K562 (cell line): ENCODE measurements at regions not wholly inside any gene's neighbourhood (a gene's known extent, or its start where the extent isn't known, plus 50 kb on each side); places are given as distances from the start of the nearest gene placed in this dataset.

Source experiments
- ATAC-seq: fragments of 200-7000 bp; cut with Tn5 transposase; 3 replicates; pipeline ENCODE4 v1.9.1; 2020; ENCODE audit warnings: moderate library complexity
- BruUV-seq: library from RNA; stranded (reverse); fragments of 400-500 nt; replicated peaks from 2 replicates; lab custom pipeline; 2021; lab: Mats Ljungman, UMichigan
- CTCF ChIA-PET: fragments of 300-600 bp; formaldehyde crosslinking; extraction: SDS; loops from one replicate; lab custom pipeline; 2021; ENCODE audit warnings: low intra/inter-chr PET ratio; lab: Yijun Ruan, JAX
- POLR2A ChIA-PET: fragments of 300-600, 350-650 bp; sonication (Branson Sonifier 250); formaldehyde crosslinking; extraction: SDS; loops from one replicate; lab custom pipeline; 2021; ENCODE audit warnings: antibody characterized with exemption, inconsistent platforms; lab: Yijun Ruan, JAX
- DNase-seq, 4 experiments: peaks; one replicate each; pipeline versions ENCODE4 v3.0.0 to v3.0.0-alpha.2; 2011 to 2018; ENCODE audit warnings: low spot score in 3 of 4, mixed read lengths in 3 of 4; ENCODE audit errors: extremely low read depth in 1 of 4
- FAIRE-seq: peaks from 2 replicates; lab custom pipeline; 2011; peaks lifted over from hg19 to GRCh38; lab: Jason Lieb, UNC
- H2AFZ ChIP-seq: 2 replicates; pipeline ENCODE4 v1.6.0; 2011; ENCODE audit warnings: low read depth, low read length, control low read depth, inconsistent platforms
- H3K27ac ChIP-seq: fragments of 200-600 bp; 3 replicates; pipeline ENCODE4 v1.8.0; 2011; ENCODE audit warnings: low read depth, mild to moderate bottlenecking, control low read depth, inconsistent platforms, low read length, moderate library complexity, mixed read lengths; ENCODE audit errors: extremely low read depth
- H3K27me3 ChIP-seq, 2 experiments: fragments of 300-600 bp in 1 of 2; 2 replicates in 1 of 2; 3 replicates in 1 of 2; pipeline versions ENCODE4 v1.6.0 to v1.8.0; 2011; ENCODE audit warnings: inconsistent platforms in 2 of 2, low read length in 2 of 2, mild to moderate bottlenecking in 1 of 2, mixed read lengths in 1 of 2, moderate library complexity in 1 of 2; ENCODE audit not compliant: control insufficient read depth in 2 of 2, insufficient read depth in 2 of 2
- H3K36me3 ChIP-seq: fragments of 300-600 bp; 3 replicates; pipeline ENCODE4 v1.8.0; 2011; ENCODE audit warnings: mild to moderate bottlenecking, low read length, inconsistent platforms; ENCODE audit not compliant: control insufficient read depth, insufficient read depth
- H3K4me1 ChIP-seq, 2 experiments: fragments of 200-600 bp in 1 of 2; replicated peaks in 1 of 2; 2 replicates in 1 of 2; 3 replicates in 1 of 2; pipeline versions ENCODE4 v1.5.1 to v1.8.0; 2011; ENCODE audit warnings: inconsistent platforms in 2 of 2, low read length in 2 of 2, mild to moderate bottlenecking in 1 of 2, mixed read lengths in 1 of 2, moderate library complexity in 1 of 2; ENCODE audit not compliant: control insufficient read depth in 2 of 2, insufficient read depth in 2 of 2
- H3K4me2 ChIP-seq: 2 replicates; pipeline ENCODE4 v1.6.1; 2011; ENCODE audit warnings: low read length, control low read depth, inconsistent platforms, mixed read lengths; ENCODE audit not compliant: insufficient read depth
- H3K4me3 ChIP-seq: fragments of 200-600 bp; sonication (generic), shearing (Covaris generic); 2 replicates; pipeline ENCODE4 v1.5.1; 2016; ENCODE audit warnings: control low read depth, inconsistent platforms
- H3K79me2 ChIP-seq: fragments of 200-600 bp; 3 replicates; pipeline ENCODE4 v1.8.0; 2011; ENCODE audit warnings: low read length, inconsistent platforms; ENCODE audit not compliant: control insufficient read depth, insufficient read depth
- H3K9ac ChIP-seq, 2 experiments: 2 replicates each; pipeline versions ENCODE4 v1.6.0 to v1.6.1; 2011; ENCODE audit warnings: low read depth in 2 of 2, low read length in 2 of 2, control low read depth in 1 of 2, inconsistent platforms in 1 of 2, mild to moderate bottlenecking in 1 of 2, mixed read lengths in 1 of 2; ENCODE audit not compliant: insufficient read depth in 1 of 2
- H3K9me1 ChIP-seq: one replicate; pipeline ENCODE4 v1.6.0; 2011; ENCODE audit warnings: inconsistent platforms, mild to moderate bottlenecking, low read length, moderate library complexity; ENCODE audit not compliant: control insufficient read depth, insufficient read depth
- H3K9me3 ChIP-seq: replicated peaks from 2 replicates; pipeline ENCODE4 v1.5.1; 2011; ENCODE audit warnings: low read depth, low read length, inconsistent platforms; ENCODE audit not compliant: control insufficient read depth, insufficient read depth
- H4K20me1 ChIP-seq: replicated peaks from 2 replicates; pipeline ENCODE4 v1.6.1; 2011; ENCODE audit warnings: low read length, inconsistent platforms, mixed read lengths; ENCODE audit not compliant: control insufficient read depth, insufficient read depth
- ATF7 ChIP-seq: fragments of 450-650 bp; IDR thresholded peaks from 2 replicates; pipeline ENCODE4 v1.7.1; 2014; ENCODE audit warnings: mild to moderate bottlenecking, moderate library complexity
- BCLAF1 ChIP-seq, 2 experiments: fragments of 450-650 bp in 1 of 2; IDR thresholded peaks; 2 replicates each; pipeline ENCODE4 v1.6.1; 2011 to 2017; ENCODE audit warnings: low read depth in 2 of 2, antibody characterized with exemption in 1 of 2, borderline replicate concordance in 1 of 2, low read length in 1 of 2, mild to moderate bottlenecking in 1 of 2, mixed read lengths in 1 of 2; ENCODE audit not compliant: control insufficient read depth in 1 of 2
- DACH1 ChIP-seq: fragments of 450-650 bp; IDR thresholded peaks from 2 replicates; pipeline ENCODE4 v1.6.1; 2018; ENCODE audit not compliant: partially characterized antibody
- GABPB1 ChIP-seq: sonication (generic); formaldehyde crosslinking; IDR thresholded peaks from 2 replicates; pipeline ENCODE4 v1.8.0; 2022; ENCODE audit warnings: mild to moderate bottlenecking, missing genetic modification reagents
- KDM1A ChIP-seq, 2 experiments: fragments of 450-650 bp; IDR thresholded peaks; 2 replicates each; pipeline ENCODE4 v1.6.1; 2016; ENCODE audit warnings: mild to moderate bottlenecking in 2 of 2
- KLF16 ChIP-seq: IDR thresholded peaks from 2 replicates; pipeline ENCODE4 v1.6.1; 2016; ENCODE audit warnings: antibody characterized with exemption
- LEF1 ChIP-seq: fragments of 450-650 bp; IDR thresholded peaks from 2 replicates; pipeline ENCODE4 v1.6.1; 2016; ENCODE audit warnings: mild to moderate bottlenecking
- PATZ1 ChIP-seq: fragments of 250-450 bp; sonication (Bioruptor Pico); IDR thresholded peaks from 2 replicates; pipeline ENCODE4 v1.5.0; 2020; ENCODE audit warnings: mild to moderate bottlenecking, borderline replicate concordance
- RCOR1 ChIP-seq, 2 experiments: IDR thresholded peaks; 2 replicates each; pipeline ENCODE4 v1.6.1; 2012; ENCODE audit warnings: low read depth in 2 of 2, low read length in 2 of 2, borderline replicate concordance in 1 of 2, improper control_type of control experiment in 1 of 2
- SMARCA4 ChIP-seq: fragments of 450-650 bp; IDR thresholded peaks from 2 replicates; pipeline ENCODE4 v1.6.1; 2016
- ZNF133 ChIP-seq: fragments of 250-450 bp; sonication (Bioruptor Pico); IDR thresholded peaks from 2 replicates; pipeline ENCODE4 v1.4.0; 2020; ENCODE audit warnings: mild to moderate bottlenecking
- ZNF583 ChIP-seq: fragments of 250-450 bp; sonication (Bioruptor Pico); IDR thresholded peaks from 2 replicates; pipeline ENCODE4 v1.4.0; 2020
- ZNF644 ChIP-seq: fragments of 200-800 bp; sonication (Bioruptor generic); IDR thresholded peaks from 2 replicates; pipeline ENCODE4 v1.6.1; 2016; ENCODE audit warnings: low read depth, missing genetic modification characterization, missing compliant biosample characterization
- WGBS: fragments of 100-300 bp; shearing (Covaris generic); methylation state at CpG from one replicate; pipeline ENCODE4 v1.1.6; 2016; ENCODE audit warnings: low coverage, mixed read lengths; ENCODE audit not compliant: insufficient coverage; ENCODE audit errors: missing lambda C conversion rate; 5-methylcytosine and 5-hydroxymethylcytosine counted together
- in situ Hi-C: fragments of 300-500 bp; cut with MboI; formaldehyde crosslinking; loops from 4 replicates; pipeline ENCODE4 v1.15.0; 2018; ENCODE audit warnings: inconsistent platforms, mixed read lengths
- intact Hi-C: fragments of 100-400 bp; cut with micrococcal nuclease; formaldehyde crosslinking; loops from 2 replicates; pipeline ENCODE4 v1.14.2; 2022
- TF ChIP-seq, protein P1 (sequence below): fragments of 450-650 bp; IDR thresholded peaks from 2 replicates; pipeline ENCODE4 v1.6.1; 2016; ENCODE audit warnings: mild to moderate bottlenecking

- in situ Hi-C loops (no loop called here), intact Hi-C loops (no loop called here)
- Histone ChIP-seq H3K9ac (peak overlapping the region in 1 of 2 experiments; percentile 57; a peak in 1 of 4 replicates), H4K20me1 (0 out of 2 replicates have a peak, but pooled peaks cover 3% of the 10 kb centered on the region), H3K36me3 (no peaks in the 10 kb centered on the region; the same call in 2 of the 3 replicates), H3K4me3 (no peak overlapping the region), H2AFZ (peak overlapping the region; percentile 76), H3K27me3 (no peaks in the 10 kb centered on the region), H3K79me2 (no peaks in the 10 kb centered on the region), H3K9me3 (no peaks in the 10 kb centered on the region; the same call in 1 of the 2 replicates), H3K27ac (no peak overlapping the region; the same call in 2 of the 3 replicates), H3K4me2 (peak overlapping the region; percentile 72), H3K9me1 (no peaks in the 10 kb centered on the region), H3K4me1 (peaks cover 9 to 25% of the 10 kb centered on the region in 2 experiments; a peak in 4 of 5 replicates)
- DNase-seq (peak; percentile 37 to 68 (median 46)), ATAC-seq (peak; percentile 78), FAIRE-seq (peak; percentile 92)
- 17% methylated on average over 13 of the region's 13 CpGs for WGBS
- no TSS peak for BruUV-seq
- ChIA-PET CTCF (no interaction called here), POLR2A (interaction anchor here (1.1 to 1.4 kb wide), 2 partner anchors 8 to 9 kb away, joined by 4 read pairs; no protein-coding TSS in a partner anchor)
- TF ChIP-seq ATF7, result peak; percentile 88
- TF ChIP-seq SMARCA4, result peak; percentile 78
- no peak for TF ChIP-seq PATZ1 (CRISPR knock-in tag)
- TF ChIP-seq LEF1, result peak; percentile 54; the same call in 1 of the 2 replicates
- TF ChIP-seq KLF16, result peak; percentile 87
- TF ChIP-seq ZNF133, result no peak
- TF ChIP-seq KDM1A (IDR thresholded peaks at IDR 0.05), result peak; percentile 65 to 77; a peak in 3 of 4 replicates
- no peak for TF ChIP-seq BCLAF1 (IDR thresholded peaks at IDR 0.05; ENCODE audit: borderline replicate concordance in 1 of 2, control insufficient read depth in 1 of 2, low read depth in 2 of 2, low read length in 1 of 2)
- TF ChIP-seq GABPB1 (CRISPR knock-in tag), result no peak
- TF ChIP-seq RCOR1 (IDR thresholded peaks at IDR 0.05; ENCODE audit: borderline replicate concordance in 1 of 2, low read depth in 2 of 2, low read length in 2 of 2), result peak; percentile 52 to 92; a peak in 3 of 4 replicates
- TF ChIP-seq, protein P1, sequence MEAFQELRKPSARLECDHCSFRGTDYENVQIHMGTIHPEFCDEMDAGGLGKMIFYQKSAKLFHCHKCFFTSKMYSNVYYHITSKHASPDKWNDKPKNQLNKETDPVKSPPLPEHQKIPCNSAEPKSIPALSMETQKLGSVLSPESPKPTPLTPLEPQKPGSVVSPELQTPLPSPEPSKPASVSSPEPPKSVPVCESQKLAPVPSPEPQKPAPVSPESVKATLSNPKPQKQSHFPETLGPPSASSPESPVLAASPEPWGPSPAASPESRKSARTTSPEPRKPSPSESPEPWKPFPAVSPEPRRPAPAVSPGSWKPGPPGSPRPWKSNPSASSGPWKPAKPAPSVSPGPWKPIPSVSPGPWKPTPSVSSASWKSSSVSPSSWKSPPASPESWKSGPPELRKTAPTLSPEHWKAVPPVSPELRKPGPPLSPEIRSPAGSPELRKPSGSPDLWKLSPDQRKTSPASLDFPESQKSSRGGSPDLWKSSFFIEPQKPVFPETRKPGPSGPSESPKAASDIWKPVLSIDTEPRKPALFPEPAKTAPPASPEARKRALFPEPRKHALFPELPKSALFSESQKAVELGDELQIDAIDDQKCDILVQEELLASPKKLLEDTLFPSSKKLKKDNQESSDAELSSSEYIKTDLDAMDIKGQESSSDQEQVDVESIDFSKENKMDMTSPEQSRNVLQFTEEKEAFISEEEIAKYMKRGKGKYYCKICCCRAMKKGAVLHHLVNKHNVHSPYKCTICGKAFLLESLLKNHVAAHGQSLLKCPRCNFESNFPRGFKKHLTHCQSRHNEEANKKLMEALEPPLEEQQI, result peak; percentile 56; the same call in 1 of the 2 replicates
- peak; percentile 75; the same call in 1 of the 2 replicates for TF ChIP-seq ZNF644 (tag)
- peak; percentile 16 for TF ChIP-seq DACH1
- peak; percentile 60; the same call in 1 of the 2 replicates for TF ChIP-seq ZNF583 (CRISPR knock-in tag)
Measured at GRCh38 chr2:111663471-111664274, 220.3 kb downstream of the ANAPC1 start.
